K562 (cell line): ENCODE measurements at regions not wholly inside any gene's neighbourhood (a gene's known extent, or its start where the extent isn't known, plus 50 kb on each side); places are given as distances from the start of the nearest gene placed in this dataset.

Source experiments
- BHLHE40 ChIP-seq: IDR thresholded peaks from 2 replicates; pipeline ENCODE4 v1.6.1; 2011; ENCODE audit warnings: low read length, improper control_type of control experiment
- RFX7 ChIP-seq: fragments of 250-450 bp; sonication (Bioruptor Pico); IDR thresholded peaks from 2 replicates; pipeline ENCODE4 v1.5.1; 2021; ENCODE audit warnings: mild to moderate bottlenecking
- ZNF146 ChIP-seq: IDR thresholded peaks from one replicate; pipeline ENCODE4 v1.6.1; 2018; ENCODE audit warnings: missing compliant biosample characterization; ENCODE audit not compliant: unreplicated experiment
- TF ChIP-seq, protein P1 (sequence below): fragments of 450-650 bp; IDR thresholded peaks from 2 replicates; pipeline ENCODE4 v1.6.1; 2016; ENCODE audit warnings: low read depth

- TF ChIP-seq, protein P1, sequence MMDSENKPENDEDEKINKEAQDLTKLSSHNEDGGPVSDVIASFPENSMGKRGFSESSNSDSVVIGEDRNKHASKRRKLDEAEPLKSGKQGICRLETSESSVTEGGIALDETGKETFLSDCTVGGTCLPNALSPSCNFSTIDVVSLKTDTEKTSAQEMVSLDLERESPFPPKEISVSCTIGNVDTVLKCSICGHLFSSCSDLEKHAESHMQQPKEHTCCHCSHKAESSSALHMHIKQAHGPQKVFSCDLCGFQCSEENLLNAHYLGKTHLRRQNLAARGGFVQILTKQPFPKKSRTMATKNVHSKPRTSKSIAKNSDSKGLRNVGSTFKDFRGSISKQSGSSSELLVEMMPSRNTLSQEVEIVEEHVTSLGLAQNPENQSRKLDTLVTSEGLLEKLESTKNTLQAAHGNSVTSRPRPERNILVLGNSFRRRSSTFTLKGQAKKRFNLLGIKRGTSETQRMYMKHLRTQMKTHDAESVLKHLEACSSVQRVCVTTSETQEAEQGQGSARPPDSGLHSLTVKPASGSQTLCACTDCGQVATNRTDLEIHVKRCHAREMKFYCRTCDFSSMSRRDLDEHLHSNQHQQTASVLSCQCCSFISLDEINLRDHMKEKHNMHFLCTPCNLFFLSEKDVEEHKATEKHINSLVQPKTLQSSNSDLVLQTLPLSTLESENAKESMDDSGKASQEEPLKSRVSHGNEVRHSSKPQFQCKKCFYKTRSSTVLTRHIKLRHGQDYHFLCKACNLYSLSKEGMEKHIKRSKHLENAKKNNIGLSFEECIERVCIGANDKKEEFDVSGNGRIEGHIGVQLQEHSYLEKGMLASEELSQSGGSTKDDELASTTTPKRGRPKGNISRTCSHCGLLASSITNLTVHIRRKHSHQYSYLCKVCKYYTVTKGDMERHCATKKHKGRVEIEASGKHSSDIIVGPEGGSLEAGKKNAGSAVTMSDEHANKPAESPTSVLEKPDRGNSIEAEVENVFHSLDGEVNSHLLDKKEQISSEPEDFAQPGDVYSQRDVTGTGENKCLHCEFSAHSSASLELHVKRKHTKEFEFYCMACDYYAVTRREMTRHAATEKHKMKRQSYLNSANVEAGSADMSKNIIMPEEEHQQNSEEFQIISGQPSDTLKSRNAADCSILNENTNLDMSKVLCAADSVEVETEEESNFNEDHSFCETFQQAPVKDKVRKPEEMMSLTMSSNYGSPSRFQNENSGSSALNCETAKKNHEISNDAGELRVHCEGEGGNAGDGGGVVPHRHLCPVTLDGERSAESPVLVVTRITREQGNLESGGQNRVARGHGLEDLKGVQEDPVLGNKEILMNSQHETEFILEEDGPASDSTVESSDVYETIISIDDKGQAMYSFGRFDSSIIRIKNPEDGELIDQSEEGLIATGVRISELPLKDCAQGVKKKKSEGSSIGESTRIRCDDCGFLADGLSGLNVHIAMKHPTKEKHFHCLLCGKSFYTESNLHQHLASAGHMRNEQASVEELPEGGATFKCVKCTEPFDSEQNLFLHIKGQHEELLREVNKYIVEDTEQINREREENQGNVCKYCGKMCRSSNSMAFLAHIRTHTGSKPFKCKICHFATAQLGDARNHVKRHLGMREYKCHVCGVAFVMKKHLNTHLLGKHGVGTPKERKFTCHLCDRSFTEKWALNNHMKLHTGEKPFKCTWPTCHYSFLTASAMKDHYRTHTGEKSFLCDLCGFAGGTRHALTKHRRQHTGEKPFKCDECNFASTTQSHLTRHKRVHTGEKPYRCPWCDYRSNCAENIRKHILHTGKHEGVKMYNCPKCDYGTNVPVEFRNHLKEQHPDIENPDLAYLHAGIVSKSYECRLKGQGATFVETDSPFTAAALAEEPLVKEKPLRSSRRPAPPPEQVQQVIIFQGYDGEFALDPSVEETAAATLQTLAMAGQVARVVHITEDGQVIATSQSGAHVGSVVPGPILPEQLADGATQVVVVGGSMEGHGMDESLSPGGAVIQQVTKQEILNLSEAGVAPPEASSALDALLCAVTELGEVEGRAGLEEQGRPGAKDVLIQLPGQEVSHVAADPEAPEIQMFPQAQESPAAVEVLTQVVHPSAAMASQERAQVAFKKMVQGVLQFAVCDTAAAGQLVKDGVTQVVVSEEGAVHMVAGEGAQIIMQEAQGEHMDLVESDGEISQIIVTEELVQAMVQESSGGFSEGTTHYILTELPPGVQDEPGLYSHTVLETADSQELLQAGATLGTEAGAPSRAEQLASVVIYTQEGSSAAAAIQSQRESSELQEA, result no peak
- TF ChIP-seq BHLHE40 (no peak), RFX7 (CRISPR knock-in tag) (no peak), ZNF146 (CRISPR knock-in tag) (no peak)
These were observed 82.2 kb upstream of the BARHL2 start (continued) for GRCh38 chr1:90799326-90799725.
